Stimulated activated CD4-positive, alpha-beta T cell treated with anti-CD3 and anti-CD28 coated beads, Interleukin-12 subunit alpha, Interleukin-12 subunit beta, amount 100 ng/mL, for 24 hours (primary cell): ENCODE measurements at regions not wholly inside any gene's neighbourhood (a gene's known extent, or its start where the extent isn't known, plus 50 kb on each side); places are given as distances from the start of the nearest gene placed in this dataset.
"Not testable (repeated sequence)": the region's sequence is repeated elsewhere in the genome, so short reads cannot be mapped to it uniquely, and the experiment has no call there.

Source experiments
- DNase-seq, 2 experiments: peaks; one replicate each; pipeline ENCODE4 v3.0.0-alpha.2; 2020; ENCODE audit warnings: low read depth in 2 of 2

DNA sequence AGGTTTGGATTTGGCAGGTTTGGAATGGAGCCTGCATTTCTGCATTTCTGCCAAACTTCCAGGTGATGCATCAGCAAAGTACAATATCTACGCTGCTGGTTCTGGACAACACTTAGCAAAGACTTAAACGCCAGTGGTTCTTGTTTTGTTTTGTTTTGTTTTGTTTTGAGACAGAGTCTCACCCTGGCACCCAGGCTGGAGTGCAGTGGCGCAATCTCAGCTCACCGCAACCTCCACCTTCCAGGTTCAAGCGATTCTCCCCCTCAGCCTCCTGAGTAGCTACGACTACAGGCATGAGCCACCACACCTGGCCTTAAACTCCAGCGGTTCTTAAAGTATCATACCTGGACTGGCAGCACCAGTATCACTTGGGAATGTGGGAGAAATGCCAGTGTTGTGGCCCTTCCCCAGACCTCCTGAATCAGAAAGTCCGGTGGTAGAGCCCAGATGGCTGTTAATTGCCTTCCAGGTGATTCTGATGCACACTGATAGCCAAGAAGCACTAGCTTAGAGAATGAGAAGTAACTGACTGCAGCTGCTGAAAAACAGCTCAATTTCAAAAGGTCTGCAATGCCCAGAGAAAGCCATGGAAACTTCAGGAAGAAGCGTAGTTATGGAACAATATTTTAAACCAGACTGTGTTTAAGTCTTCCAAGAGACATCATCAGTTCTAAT is 114.8 kb upstream of the FOXN3 start:
- no peak for DNase-seq

DNA sequence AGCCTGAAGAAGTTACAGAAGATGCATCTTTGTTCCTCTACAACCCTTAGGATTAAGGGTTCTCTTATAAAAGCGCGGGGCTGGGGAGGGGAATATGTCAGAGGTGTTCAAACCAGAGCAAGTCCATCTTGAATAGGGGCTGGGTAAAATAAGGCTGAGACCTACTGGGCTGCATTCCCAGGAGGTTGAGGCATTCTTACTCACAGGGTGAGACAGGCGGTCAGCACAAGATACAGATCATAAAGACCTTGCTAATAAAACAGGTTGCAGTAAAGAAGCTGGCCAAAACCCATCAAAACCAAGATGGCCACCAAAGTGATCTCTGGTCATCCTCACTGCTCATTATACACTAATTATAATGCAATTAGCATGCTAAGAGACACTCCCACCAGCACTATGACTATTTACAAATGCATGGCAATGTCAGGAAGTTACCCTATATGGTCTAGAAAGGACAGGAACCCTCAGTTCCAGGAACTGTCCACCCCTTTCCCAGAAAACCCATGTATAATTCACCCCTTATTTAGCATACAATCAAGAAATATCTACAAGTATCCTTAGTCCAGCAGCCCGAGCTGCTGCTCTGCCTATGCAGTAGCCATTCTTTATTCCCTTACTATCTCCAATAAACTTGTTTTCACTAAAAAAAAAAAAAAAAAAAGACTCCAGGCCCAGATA is 108.1 kb upstream of the FOXN3 start:
- DNase-seq = no peak

DNA sequence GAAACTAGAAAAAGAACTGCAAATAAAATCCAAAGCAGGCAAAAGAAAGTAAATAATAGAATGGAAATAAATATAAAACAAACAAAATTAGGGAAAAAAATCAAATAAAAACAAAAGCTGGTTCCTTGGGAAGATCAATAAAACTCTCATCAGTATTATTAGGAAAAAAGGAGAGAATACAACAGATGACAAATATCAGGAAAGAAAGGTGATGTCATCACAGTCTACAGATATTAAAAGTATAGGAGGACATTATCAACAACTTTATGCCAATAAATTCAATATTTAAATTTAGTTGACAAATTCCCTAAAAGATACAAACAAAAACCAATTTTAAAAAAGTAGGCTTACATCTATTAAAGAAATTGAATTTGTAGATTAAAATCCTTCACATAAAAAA is 107.4 kb upstream of the FOXN3 start:
- DNase-seq = no peak

DNA sequence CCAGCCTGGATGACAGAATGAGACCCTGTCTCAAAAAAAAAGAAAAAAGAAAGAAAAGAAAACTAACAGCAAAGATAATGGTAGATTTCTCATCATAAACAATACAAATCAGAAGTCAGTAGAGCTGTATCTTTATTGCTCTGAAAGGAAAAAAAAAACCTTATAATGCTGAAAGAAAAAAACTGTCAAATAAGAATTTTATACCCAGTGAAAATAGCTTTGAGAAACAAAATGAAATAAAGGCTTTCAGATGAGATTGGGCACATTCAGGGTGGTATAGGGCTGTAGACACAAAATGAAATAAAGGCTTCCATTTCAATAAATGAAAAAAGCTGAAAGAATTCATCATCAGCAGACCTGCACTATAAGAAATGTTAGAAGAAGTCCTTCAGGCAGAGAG is 105.0 kb upstream of the FOXN3 start:
- no peak for DNase-seq

DNA sequence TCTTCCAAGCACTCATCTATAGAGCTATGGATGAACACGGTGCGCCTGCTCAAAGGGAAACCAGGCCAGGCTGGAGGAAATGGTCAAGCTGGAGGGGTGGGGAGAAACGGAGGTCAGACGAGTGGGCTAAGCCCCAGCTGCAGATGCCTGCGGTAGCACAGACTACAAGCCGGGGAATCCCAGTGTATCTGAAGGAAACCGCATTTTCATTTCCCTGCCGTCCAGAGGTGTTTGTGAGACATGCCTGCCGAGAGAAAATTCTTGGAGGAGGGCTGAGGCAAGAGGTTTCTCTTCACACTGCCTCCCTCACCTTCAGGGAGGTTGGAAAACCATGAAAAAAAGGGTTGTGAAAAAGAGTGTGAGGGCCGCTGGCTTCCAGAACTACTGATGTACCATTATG is 102.0 kb upstream of the FOXN3 start:
- DNase-seq = no peak

DNA sequence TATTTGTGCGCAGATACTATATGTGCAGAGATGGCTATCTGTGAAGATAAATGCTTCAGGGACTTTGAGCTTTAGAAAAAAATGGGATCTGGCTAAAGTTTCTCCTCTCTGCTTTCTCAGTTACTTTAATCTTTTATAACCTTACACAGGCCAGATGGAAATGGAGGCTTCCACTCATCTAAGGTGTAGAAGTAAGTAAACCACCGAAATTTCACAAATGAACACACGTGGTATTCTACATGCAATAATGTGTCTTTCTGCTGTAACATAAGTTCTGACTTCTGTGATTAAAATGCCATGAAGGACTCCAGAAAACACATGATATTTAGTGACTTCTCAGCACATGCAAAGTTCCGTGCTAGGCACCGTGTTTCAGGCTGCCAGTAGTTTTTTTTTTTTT is 99.1 kb upstream of the FOXN3 start:
- DNase-seq = no peak

DNA sequence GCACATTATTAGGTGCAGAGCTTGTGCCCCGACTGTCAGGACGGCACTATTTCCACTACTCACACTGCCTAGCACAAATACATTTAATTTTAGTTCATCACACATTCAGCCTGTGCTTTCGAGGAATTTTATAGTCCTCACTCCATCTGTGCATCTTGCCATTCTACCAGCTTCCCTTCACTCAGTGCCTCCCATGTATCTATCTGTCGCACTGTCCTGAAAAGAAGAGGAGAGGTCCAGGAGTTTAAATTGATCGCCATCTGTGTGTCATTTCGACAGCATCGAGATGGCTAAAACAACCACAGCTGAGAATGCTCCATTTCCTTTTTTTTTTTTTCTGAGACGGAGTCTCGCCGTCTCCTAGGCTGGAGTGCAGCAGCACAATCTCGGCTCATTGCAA is 97.6 kb upstream of the FOXN3 start:
- DNase-seq = no peak

DNA sequence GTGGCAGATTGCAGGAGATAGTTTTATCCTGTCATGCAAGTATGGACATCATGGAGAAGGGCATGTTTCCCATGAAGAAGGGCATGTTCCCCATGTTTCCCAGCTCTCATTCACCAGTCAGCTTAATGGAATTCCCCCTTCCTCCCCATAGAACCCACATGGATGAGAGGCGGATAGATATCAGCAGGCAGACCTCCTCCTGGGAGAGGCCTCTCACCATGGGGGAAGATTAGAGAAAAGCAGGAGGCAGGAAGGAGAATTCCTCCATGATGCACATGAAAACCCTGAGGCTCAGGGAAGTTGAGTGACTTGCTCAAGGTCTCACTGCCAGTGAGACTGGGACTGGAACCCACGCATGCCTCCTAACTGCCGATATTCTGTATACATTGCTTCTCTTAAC is 92.9 kb upstream of the FOXN3 start:
- no peak for DNase-seq

DNA sequence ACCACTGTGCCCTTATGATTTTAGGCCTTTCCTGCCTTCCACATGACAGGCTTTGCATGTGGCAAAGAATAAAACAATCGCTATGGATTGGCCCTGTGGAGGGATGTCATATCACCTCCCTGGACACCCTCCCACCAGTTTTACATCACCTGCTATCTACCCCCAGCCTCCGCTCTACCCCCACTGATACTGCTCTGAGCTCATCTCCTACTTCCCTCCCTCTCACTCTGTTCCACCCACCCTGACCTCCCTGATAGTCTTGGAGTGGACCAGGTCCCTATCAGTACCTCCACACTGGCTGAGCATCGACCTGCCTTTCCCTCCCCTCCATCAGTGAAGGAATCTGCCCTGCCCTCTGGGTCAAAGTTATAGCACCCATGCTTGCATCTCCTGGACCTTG is 91.8 kb upstream of the FOXN3 start:
- no peak for DNase-seq

DNA sequence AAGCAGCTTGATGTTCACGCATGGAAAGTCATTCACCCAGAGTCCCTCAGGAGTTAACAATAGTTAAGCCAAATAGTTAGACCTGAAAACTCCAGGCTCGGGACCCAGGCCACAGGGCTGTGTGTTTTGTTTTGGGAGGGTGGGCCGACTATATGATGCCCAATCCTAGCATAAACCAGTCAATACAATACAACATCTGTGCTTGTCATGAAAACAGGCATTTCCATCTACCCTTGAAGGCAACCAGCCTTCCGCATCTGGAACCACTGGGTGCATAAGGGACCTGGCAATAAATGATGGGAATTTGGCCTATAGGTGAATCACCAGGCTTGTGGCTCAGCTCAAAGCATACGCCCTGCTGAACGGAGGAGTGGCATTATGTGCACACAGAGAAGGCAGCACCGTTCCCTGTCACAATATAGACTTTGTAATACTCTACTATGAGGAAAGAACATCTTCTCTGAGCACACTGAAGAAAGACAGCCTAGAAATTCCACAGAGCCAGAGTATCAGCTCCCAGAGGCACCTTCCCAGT is 91.0 kb upstream of the FOXN3 start:
- DNase-seq = no peak

DNA sequence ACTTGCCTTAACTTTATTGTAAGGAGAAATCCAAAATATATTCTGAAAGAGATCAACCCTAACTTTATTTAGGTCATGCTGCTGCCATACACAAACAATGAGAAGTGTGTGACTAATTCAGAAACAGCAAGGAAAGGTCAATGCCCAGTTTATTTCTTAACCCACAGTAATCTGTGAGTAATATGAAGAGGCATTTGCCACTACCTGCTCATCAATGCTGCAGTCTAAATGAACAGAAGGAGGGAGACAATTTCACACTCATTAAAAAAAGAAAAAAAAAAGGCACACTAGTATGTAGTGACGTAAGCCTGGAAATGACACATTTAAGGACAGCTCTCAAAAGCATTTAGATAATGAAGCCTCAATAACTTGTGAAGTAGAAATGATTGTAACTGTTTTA is 90.5 kb upstream of the FOXN3 start:
- no peak for DNase-seq

DNA sequence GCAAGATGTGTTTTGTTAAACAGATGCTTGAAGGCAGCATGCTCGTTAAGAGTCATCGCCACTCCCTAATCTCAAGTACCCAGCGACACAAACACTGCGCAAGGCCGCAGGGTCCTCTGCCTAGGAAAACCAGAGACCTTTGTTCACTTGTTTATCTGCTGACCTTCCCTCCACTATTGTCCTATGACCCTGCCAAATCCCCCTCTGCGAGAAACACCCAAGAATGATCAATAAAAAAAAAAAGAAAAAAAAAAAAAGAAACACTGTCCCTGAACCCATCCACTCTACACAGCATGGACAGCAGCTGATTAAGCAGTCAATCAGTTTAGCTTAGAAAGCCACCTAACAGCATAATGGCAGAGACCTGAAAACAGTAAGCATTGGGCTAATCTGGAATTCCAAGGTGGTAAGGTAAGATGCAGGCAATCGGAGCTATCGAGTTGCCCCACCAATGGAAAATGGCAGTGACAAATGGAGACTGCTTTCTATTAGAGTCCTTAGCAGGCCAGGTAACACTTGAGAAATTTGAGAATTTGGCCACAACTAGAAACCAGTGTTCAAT is 89.9 kb upstream of the FOXN3 start:
- DNase-seq = not testable (repeated sequence)

DNA sequence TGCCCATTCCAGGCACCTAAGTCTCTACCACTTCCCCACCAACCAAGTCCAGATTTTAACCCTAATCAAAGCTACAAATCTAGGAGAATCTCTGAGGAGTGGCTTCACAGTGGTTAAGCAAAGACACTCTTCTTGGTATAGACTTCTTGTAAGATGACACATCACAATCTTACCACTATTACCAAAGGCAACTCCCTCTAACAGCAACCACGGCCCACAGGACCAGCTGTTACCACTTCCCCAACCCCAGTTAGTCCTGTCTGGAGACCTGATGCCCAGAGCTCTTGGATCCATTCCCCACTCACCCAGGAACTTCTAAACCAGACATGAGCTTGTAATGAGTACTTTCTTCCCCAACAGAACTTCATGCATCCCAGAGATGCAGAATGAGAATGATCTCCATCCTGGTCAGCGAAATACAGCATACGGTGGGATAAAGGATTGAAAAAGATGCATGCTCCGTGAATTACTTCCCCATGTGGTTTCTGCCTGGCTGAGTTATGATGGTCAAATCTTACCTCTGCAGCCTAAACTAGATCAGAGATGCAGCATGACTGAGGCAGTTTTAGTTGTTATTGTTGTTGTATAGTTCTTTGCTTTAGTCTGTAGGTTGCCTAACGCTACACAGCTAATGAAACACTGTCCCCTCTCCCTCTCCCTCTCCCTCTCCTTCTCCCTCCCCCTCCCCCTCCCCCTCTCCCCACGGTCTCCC is 87.7 kb upstream of the FOXN3 start:
- peak in 1 of 2 experiments; percentile 11 for DNase-seq

DNA sequence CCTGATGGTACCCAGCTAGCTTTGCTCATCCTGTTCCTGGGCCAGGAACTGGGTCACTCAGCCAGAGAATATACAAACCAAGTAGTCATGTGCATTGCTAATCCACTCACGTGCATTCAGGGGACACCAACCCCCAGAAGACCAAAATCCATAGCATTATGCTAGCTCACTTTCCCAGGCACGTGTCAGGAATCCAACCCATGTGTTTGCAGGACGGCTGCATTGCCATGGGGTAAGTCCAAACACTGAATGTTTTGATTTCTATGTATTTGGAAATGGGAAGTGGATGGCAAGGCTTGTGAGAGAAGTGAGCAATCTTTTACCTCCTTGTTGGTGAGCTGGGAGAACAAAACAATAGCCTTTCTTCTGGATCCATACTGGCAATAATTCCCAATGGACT is 87.1 kb upstream of the FOXN3 start:
- DNase-seq = no peak

DNA sequence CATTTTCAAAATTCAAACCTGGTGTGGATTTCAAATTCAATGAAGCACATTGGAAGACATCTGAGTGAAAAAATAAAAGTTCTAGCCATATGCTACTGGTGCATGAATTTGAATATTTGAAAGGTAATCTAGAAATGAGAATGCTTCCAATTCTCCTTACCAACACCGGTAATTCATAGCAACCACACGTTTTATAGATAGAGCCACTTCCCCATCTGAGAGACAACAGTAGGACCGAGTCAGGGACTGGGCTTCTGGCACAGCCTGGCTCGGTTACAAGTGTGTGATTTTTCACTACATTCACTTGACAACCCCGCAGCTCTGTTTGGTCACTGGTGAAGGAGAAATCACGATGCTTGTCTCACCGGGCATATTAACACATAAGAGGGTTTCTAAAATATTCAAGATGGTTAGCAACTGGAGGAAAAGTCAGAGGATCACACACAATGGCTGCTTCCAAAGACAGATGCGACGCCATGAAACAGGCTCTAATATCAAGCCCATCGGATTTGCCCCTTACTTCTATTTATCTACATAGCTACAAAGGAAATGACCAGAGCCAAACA is 86.5 kb upstream of the FOXN3 start:
- DNase-seq = no peak

DNA sequence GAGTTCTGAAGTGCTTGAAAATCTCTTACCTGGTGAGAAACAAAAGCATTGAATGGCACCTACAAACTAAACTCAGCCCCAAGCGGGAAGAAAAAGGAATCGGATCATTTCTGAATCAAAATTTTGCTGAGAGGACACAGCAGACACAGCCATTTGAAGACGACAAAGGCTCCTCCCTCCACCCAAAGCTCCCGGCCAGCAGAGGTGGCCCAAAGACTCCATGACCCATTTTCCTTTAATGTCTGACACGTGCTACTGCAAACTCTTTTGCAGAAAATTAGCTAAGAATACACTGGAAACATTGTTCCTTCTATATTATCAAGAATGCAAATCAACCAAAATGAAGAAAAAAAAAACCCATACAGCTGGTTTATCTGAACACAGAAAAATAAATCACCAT is 85.9 kb upstream of the FOXN3 start:
- no peak for DNase-seq

DNA sequence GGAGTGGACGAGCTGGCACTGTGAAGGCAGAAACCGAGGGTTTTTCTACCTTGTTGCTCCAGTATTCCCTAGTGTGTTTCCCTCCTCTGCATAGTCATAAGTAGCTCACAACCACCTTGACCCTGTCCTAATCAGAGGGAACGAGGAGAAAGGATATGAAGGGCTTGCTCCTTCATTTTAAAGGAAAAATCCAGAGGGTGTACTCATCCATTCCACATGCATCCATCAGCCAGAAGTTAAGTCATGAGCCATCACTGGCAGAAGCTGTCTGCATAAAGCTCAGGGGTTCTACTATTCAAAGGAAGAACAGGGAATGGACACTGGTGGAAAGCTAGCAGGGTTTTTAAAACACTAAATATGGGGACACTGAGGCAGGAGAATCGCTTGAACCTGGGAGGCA is 84.3 kb upstream of the FOXN3 start:
- no peak for DNase-seq

DNA sequence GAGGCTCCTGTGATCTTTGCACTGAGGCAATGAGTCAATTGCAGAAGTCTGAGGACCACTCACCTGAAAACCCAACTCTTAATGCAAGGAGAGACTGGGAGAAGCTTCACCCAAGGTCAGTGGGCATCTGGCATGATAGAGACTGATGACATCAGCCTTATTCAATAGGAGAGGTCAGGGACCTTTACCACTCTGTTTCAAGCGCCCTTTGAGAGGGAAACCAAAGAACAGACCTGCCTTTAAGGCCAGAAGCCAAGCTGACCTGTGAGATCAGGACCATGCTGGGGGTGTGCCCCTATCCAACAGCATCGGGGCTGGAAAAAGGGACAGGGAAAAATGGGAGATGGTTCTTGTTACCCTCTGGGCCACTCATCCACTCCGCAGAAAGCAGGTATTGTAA is 83.3 kb upstream of the FOXN3 start:
- no peak for DNase-seq

DNA sequence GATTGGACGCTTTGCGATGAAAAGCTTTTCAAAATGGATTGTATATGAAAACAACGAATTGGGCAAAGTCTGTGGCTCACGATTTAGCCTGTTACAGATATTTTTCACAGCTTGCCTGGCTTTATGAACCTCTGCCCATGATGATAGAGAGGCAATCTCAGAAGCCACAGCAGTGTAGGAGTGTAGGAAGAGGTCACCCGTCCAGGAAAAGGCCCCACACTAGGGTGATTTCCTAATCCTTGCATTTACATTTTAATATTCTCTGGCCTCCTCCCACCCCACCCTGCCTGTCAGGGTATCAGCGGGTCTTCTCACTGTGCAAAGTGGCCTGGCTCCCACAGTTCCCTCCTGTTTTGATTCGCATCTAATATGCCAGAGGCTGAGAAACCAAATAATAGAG is 81.8 kb upstream of the FOXN3 start:
- DNase-seq = no peak

DNA sequence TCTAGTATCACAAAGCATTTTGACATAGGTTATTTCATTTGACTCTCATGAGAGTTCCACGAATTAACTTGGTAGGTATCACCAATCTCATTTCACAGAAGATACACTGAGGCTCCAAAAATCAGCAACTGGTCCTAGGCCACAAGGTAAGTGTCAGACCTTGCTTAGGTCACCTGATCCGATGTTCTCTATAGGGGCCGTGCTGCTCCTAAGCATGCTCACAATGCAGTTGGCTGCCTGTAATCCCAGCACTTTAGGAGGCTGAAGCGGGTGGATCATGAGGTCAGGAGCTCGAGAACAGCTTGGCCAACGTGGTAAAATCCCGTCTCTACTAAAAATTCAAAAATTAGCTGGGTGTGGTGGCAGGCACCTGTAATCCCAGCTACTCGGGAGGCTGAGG is 78.7 kb upstream of the FOXN3 start:
- DNase-seq = no peak

DNA sequence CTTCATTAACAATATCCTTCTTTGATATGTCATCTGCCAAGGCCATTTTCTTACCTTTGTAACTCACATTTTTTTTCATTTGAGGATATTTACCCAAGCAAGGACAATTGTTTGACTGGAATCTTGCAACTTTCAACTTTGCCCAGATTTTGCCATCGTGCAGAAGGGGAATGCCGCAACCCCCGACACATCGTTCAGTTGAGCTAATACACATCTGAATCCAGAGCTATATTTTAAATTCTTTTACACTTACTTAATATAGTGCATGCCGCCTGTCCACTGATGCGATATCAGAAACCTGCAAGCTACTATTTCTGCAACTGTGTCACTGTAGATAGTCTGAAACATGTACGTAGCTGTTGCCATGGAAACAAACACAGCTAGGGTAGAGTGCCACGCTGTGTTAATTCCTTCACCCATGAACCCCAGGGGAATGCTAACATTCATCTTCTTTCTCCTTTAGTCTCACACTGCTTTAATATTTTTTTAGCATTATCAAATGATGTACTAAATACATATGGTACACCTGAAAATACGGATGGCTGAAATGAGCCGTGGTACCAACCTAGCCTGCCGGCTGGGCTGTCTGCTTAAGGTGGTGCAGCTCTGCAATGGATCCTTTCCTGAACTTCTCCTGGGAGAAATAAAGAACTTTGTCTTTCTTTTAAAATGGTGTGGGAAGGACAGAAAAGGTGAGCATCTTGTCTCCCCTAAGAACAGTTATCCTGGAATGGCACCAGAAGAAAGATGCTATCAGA is 77.0 kb upstream of the FOXN3 start:
- DNase-seq = no peak

DNA sequence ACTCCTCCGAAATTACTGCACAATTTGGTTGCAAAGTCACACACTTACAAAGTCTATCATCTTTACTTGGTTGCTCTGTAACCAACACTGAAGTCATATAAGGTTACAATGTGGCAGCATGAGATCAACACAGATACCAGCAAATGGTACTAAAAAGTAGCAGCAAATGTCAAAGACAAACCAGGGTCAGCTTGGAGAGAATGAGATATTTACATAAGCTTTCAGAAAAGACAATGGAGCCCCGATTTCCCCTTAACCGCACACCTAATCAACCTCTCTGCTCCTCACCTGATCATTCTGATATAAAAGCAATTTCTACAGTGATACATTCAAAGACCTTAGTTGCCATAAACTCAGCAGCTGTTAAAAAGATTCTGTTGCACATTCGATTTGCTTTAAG is 76.4 kb upstream of the FOXN3 start:
- DNase-seq = no peak
